ENCODE measurements at regions not wholly inside any gene's neighbourhood (a gene's known extent, or its start where the extent isn't known, plus 50 kb on each side); places are given as distances from the start of the nearest gene placed in this dataset.

DNA sequence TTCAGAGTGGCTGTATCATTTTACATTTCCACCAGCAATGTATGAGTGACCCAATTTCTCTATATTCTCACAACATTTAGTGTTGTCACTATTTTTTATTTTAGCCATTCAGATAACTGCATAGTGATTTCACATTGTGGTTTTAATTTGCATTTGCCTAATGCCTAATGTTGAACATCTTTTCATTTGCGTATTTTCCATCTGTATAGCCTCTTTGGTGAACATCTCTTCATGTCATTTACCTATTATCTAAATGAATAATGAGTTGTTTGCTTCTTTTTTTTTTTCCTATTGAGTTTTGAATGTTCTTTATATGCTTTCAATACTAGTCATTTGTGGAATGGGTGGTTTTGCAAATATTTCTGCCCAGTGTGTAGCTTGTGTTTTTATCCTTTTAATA lies 120.9 kb upstream of the CPHXL start:
- Histone ChIP-seq H4K91ac (ENCODE audit: insufficient read depth, low read depth, low read length) (no peak overlapping the region), H2BK15ac (ENCODE audit: low read depth, low read length) (no peak overlapping the region), H2AK9ac (replicated peaks; ENCODE audit: low read depth, low read length, poor library complexity) (no peak overlapping the region), H3K14ac (replicated peaks; ENCODE audit: low read depth, low read length) (no peak overlapping the region), H3K4me3 (ENCODE audit: insufficient read depth, low read depth, low read length) (no peak overlapping the region), H3K79me1 (ENCODE audit: low read depth in 1 of 2, low read length in 2 of 2) (no peaks in the 10 kb centered on the region), H3K27me3 (ENCODE audit: control insufficient read depth, insufficient read depth, low read length) (no peaks in the 10 kb centered on the region), H3K27ac (ENCODE audit: insufficient read depth, low read length) (no peak overlapping the region), H2BK20ac (ENCODE audit: low read depth, low read length) (no peak overlapping the region), H3K18ac (ENCODE audit: low read depth, low read length) (no peak overlapping the region), H3K56ac (ENCODE audit: extremely low read depth, insufficient read depth, low read length) (no peak overlapping the region), H3K9ac (ENCODE audit: low read depth, low read length) (no peak overlapping the region), H2BK120ac (ENCODE audit: low read depth, low read length) (no peak overlapping the region), H2AFZ (replicated peaks; ENCODE audit: low read length, poor library complexity) (no peak overlapping the region), H3K9me1 (ENCODE audit: insufficient read depth, low read length) (no peaks in the 10 kb centered on the region), H3K9me3 (ENCODE audit: control insufficient read depth, insufficient read depth, low read length) (no peaks in the 10 kb centered on the region), H4K8ac (ENCODE audit: low read depth in 2 of 2, low read length in 2 of 2) (no peak overlapping the region), H4K5ac (ENCODE audit: low read depth, low read length) (no peak overlapping the region), H3K4me1 (ENCODE audit: control insufficient read depth, insufficient read depth, low read length) (no peaks in the 10 kb centered on the region), H4K20me1 (ENCODE audit: insufficient read depth, low read length) (no peaks in the 10 kb centered on the region), H3K36me3 (ENCODE audit: control insufficient read depth, insufficient read depth, low read length) (no peaks in the 10 kb centered on the region), H2BK5ac (ENCODE audit: low read depth, low read length, poor library complexity, severe bottlenecking) (no peak overlapping the region), H3K4ac (ENCODE audit: low read depth, low read length) (no peak overlapping the region), H3K4me2 (ENCODE audit: low read depth, low read length) (no peak overlapping the region), H2AK5ac (ENCODE audit: low read depth, low read length) (no peak overlapping the region), H3K23ac (ENCODE audit: low read depth, low read length) (no peak overlapping the region)
- dilution Hi-C loops (cut with HindIII; ENCODE audit: low sequenced_read_pairs, unreplicated experiment) = no loop called here
- no CpG with 5 or more reads among the region's 1 CpG for WGBS, 2 experiments (ENCODE audit: extremely low coverage in 2 of 2, insufficient read length in 1 of 2)
- BruUV-seq (replicated peaks) = no TSS peak
- intact Hi-C loops (cut with micrococcal nuclease) = no loop called here
- ATAC-seq (ENCODE audit: low read depth) = no peak
- no peak for TF ChIP-seq MXI1 (IDR thresholded peaks at IDR 0.05; ENCODE audit: borderline replicate concordance, low read depth, low read length)
- no peak for TF ChIP-seq POLR2A (IDR thresholded peaks at IDR 0.05; ENCODE audit: low read depth, low read length)
- TF ChIP-seq MAZ (IDR thresholded peaks at IDR 0.05; ENCODE audit: borderline replicate concordance, low read depth, low read length) = no peak
- no peak for TF ChIP-seq RFX5 (IDR thresholded peaks at IDR 0.05; ENCODE audit: low read depth, low read length)
- TF ChIP-seq RAD21 (IDR thresholded peaks at IDR 0.05; ENCODE audit: low read length) = no peak
- TF ChIP-seq NFE2L2 (IDR thresholded peaks at IDR 0.05; ENCODE audit: low read depth, low read length) = no peak
- TF ChIP-seq, protein P1, sequence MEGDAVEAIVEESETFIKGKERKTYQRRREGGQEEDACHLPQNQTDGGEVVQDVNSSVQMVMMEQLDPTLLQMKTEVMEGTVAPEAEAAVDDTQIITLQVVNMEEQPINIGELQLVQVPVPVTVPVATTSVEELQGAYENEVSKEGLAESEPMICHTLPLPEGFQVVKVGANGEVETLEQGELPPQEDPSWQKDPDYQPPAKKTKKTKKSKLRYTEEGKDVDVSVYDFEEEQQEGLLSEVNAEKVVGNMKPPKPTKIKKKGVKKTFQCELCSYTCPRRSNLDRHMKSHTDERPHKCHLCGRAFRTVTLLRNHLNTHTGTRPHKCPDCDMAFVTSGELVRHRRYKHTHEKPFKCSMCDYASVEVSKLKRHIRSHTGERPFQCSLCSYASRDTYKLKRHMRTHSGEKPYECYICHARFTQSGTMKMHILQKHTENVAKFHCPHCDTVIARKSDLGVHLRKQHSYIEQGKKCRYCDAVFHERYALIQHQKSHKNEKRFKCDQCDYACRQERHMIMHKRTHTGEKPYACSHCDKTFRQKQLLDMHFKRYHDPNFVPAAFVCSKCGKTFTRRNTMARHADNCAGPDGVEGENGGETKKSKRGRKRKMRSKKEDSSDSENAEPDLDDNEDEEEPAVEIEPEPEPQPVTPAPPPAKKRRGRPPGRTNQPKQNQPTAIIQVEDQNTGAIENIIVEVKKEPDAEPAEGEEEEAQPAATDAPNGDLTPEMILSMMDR (conservative IDR thresholded peaks at IDR 0.05; ENCODE audit: low read depth, low read length) = no peak
- no peak for TF ChIP-seq SMC3 (IDR thresholded peaks at IDR 0.05; ENCODE audit: low read depth, low read length)
- CTCF ChIA-PET = interaction anchor here (0.6 to 0.7 kb wide), 2 partner anchors 13 to 79 kb away, joined by 3 to 7 read pairs; no protein-coding TSS in a partner anchor
- no peak for DNase-seq
- in situ Hi-C loops (cut with MboI; ENCODE audit: low sequenced_read_pairs) = no loop called here
- POLR2A ChIA-PET (ENCODE audit: unreplicated experiment) = no interaction called here

Data from IMR-90 (cell line).